GM21576 (cell line): ENCODE measurements at regions not wholly inside any gene's neighbourhood (a gene's known extent, or its start where the extent isn't known, plus 50 kb on each side); places are given as distances from the start of the nearest gene placed in this dataset.

Experiments used
- ATAC-seq: cut with Tn5 transposase; IDR thresholded peaks from one replicate; pipeline ENCODE4 v1.9.1; 2021; ENCODE audit warnings: mild to moderate bottlenecking, moderate library complexity; ENCODE audit not compliant: unreplicated experiment

DNA sequence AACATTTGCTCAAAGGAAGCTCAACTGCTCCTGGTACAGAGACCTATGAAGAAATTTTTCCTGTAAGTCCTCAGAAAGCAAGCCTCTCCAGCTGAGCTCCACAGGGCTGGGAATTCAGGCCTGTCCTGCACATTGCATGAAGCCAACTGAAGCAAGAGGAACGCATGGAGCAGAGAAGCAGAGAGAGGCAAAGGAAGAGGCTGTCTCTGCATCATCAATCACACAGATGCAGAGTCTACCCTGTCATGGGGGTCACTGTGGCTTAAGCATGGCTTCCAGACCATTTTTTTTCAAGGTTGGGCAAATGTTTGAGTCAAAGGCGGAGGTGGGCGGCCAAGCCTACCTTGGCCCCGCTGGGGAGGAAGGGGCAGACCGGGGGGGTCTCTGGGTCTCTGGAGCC is 110.3 kb upstream of the MSX1 start:
- no peak for ATAC-seq

DNA sequence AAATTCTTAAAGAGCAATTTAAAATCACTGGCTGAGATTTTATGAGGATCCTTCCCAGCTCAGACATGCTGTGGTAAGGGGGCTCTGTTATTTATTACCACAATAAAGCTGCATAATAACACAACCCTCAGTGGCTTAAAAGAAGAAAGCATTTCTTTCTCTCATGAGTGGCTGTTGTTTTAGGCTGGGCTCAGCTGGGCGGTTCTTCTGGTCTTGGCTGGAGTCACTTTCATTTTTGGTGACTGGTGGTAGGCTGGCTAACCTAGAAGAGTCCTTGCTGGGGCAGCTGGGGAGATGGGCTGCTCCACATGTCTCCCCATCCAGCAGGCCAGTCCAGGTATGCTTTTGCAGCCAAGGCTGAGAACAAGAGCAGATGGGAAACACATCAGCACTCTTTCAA is 113.0 kb upstream of the MSX1 start:
- no peak for ATAC-seq

GRCh38 chr4:4740071-4740470 is 119.4 kb upstream of the MSX1 start:
- no peak for ATAC-seq

GRCh38 chr4:4735870-4736269 is 123.6 kb upstream of the MSX1 start:
- ATAC-seq = no peak

DNA sequence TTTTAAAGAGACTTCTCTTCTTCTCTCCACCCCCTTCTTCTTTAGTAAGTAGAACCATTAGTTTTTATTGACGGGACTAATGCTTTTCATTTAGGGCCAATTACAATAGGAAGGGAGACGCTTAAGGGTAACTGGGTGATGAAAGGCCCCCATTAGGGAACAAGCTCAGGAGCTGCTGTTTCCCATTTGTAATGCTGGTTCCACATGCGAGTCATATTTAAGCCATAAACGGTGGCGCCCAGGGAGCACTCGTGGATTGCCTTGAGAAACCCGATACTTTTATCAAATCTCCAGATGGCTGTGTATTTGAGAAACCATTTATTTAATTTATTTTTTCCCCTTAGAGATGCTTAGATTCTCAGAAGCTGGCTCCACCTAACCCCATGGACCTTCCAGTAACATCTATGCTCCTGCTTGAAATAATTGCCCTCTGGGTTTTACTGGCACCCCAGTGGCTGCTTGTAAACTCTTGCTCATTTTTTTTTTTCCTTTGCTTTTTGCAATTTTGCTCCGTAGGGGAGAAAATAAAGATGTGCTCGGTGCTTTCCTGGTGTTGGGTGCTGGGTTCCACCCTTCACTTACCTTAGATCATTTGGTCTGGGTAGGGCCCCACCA is 124.2 kb upstream of the MSX1 start:
- ATAC-seq = no peak

DNA sequence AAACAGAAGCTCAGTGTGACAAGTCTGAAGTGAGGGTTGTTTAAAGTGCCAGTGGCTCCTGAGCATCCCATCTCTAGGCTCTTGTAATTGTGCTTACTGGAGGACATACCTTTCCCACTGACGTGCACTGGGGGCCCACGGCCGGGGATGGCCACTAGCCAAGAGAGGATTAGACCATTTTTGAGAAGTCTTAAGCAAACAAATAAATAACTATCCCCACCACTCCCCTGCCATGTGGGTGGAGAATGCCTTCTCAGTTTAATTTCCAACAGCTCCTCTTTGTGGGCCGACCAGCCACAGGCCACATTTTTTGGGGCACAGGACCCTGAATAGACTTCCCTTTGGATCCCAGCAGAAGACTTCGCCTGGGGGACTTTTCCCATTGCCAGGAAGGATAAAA is 125.0 kb upstream of the MSX1 start:
- ATAC-seq = no peak

DNA sequence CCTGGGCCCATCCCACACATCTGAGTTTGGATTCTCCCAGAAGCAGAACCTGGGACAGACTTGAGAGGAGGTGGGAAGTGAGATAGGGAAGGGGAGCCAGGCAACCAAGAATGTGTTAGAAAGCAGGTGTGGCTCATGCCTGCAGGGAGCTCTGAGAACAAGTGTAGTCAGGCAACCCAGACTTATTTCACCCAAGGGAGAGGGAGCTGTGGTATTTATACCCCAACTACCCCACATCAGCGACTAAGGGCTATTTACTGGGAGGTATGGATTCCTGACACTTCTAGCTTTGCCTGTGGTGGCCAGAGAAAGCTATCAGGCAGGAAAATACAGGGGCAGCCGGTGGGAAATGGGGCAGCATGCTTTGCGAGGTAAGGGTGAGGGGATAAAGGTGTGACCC is 125.8 kb upstream of the MSX1 start:
- no peak for ATAC-seq

- no peak for ATAC-seq
These were observed 129.2 kb upstream of the MSX1 start for GRCh38 chr4:4730249-4730648.

GRCh38 chr4:4729206-4729605 is 130.3 kb upstream of the MSX1 start:
- no peak for ATAC-seq

DNA sequence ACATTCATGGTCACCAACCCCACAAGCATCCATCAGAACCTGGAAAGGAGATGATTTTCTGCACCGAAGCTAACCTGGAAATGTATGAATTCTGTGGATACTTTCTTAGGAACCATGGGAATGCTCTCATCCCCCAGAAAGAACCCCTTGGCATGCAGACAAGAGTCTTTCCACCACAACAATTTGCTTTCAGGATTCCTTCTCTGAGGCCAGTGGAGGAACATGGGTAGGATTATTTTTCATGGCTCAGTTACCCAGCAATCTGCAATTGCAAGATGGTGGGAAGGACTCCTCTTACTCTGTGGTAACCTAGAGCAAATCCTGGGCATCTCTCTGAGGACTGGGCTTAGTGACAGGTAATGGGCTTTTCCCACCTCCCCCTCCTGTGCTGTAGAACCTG is 131.9 kb upstream of the MSX1 start:
- no peak for ATAC-seq

DNA sequence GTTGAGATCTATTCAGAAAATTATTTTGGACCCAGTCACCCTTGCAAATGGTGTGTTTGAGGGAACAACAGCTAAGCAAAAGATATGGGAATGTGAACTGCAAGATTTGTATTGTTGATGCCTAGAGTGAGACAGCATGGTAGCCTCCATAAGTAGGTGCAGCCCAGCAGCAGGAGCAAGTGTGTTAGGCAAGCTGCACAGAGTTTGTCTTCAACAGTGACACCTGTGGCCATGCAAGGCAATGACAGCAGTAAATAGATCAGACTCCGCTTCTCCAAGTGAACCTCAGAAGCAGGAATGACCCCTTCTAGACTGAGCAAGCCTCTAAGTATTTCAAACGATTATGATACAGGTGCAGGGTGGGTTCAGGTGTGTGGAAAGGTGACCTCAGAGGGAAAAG is 133.4 kb upstream of the MSX1 start:
- ATAC-seq = no peak

DNA sequence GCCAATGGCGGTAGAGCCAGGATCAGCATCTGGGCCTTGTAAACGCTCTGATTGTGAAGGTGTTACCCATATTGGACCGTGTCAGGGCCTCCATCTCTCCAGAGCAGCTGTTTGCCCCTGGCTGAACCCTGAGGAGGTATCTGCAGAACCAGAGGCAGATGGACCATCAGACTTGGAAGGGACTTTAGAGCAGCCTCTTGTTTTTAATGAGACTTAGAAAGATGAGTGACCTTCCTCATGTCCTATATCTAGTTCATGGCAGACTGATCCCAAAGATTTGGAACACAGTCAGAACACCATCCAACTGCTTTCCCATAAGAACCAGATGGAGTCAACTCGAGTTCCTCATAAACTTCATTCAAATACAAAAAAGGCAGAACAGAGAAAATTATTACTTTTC is 135.1 kb upstream of the MSX1 start:
- no peak for ATAC-seq

GRCh38 chr4:4721636-4722035 is 137.8 kb upstream of the MSX1 start:
- no peak for ATAC-seq

GRCh38 chr4:4720646-4721045 is 138.8 kb upstream of the MSX1 start:
- ATAC-seq = no peak

DNA sequence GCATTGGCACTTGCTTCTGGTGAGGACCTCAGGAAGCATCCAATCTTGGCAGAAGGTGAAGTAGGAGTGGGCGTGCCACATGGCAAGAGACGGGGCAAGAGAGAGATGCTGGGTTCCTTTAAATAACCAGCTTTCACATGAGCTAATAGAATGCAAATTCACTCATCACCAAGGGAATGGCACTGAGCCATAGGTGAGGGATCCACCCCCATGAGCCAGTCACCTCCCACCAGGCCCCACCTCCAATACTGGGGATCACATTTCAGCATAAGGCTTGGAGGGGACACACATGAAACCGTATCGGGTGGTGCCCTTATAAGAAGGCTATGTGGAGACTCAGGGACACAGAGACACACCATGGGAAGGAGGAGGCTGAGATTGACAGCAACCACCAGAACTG is 140.0 kb upstream of the MSX1 start:
- no peak for ATAC-seq

- no peak for ATAC-seq
These were observed 141.8 kb upstream of the MSX1 start for GRCh38 chr4:4717692-4718091.

- no peak for ATAC-seq
These were observed 145.1 kb upstream of the MSX1 start for GRCh38 chr4:4714331-4714730.

DNA sequence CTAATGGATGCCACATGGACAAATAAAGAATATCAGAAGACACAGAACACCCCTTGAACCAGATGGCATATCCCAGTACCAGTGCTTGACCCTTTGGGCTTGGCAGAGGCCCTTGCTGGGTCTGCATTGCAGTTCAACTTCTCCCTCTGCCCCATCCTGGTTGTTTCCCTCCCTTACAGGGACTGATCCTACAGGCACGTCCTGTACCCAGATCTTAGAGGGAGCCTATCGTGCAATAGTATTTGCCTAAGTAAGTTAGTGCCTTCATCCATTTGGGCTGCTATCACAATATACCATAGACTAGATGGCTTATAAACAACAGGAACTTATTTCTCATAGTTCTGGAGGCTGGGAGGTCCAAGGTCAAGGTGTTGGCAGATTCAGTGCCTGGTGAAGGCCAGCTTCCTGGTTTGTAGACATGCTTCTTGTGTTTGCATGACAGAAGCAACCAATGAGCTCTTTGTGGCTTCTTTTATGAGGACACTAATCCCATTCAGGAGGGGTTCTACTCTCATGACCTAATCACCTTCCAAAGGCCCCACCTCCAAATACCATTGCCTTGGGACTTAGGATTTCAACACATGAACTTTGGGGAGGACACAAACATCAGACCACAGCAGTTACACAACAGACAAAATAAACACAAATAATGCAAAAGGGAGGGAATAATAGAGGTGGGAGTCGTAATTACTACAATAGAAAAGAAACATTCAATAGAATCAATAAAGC is 146.5 kb upstream of the MSX1 start:
- no peak for ATAC-seq

DNA sequence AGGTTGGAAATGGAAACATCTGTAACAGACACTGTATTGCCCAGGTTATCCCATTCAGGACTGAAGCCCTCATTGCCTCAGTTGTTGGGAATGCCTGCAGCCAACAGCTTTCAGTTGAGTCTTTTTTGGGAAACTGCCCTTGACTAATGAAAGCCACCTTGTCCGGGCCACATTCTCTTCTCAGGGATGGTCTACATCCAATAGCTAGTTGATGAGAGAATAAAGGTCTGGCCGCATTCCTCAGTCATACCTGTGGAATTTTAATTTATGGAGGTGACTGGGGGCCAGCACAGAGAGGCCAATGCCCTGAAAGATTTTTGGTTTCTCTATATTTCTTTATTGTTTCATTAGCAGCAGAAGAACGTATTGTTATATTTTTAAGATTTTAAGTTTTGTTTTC is 147.6 kb upstream of the MSX1 start:
- ATAC-seq = no peak

GRCh38 chr4:4709736-4710135 is 149.7 kb upstream of the MSX1 start:
- ATAC-seq = no peak

DNA sequence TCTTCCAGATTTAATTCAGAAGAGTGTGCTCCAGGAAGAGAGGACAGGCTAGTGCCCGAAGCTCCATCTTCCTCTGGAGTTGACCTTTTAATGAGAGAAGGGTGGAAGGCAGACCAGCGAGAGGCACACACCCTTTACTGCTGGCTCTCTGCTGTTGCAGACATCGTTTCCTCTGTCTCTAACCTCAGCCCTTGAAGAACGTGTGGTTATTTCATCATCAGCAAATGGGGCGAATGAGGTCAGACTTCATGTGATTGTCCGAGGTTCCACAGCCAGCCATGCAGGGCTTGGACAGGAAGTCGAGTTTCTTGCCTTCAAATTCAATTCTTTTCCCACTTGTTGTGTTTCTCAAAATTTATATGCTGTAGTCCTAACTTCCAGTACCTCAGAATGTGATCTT is 155.2 kb upstream of the MSX1 start:
- ATAC-seq = no peak

- ATAC-seq = no peak
These were observed 155.7 kb upstream of the STX18 start for GRCh38 chr4:4697584-4697983.

DNA sequence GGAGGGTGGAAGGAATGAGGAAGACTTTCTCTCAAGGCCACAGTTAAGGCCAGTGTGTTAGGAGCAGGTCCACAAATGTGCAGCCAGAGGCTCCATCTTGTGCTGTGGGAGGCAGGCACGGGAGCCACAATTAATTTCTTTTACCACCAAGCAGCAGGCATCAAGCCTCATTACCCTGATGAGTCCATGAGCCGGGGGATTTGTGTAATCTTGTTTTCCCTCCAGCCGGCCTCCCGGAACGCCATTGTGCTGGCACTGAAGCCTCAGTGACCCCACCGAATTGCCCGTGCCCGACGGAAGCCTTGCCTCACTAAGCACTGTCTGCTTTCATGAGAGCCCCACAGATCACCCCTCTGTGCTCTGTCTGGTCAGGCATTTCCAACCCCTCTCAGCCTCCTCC is 154.7 kb upstream of the STX18 start:
- ATAC-seq = no peak
